B cell (primary cell): ENCODE measurements at regions not wholly inside any gene's neighbourhood (a gene's known extent, or its start where the extent isn't known, plus 50 kb on each side); places are given as distances from the start of the nearest gene placed in this dataset.

ENCODE experiments used
- ATAC-seq: fragments of 200-7000 bp; cut with Tn5 transposase; one replicate; pipeline ENCODE4 v1.10.0; 2021; ENCODE audit warnings: low read depth, mild to moderate bottlenecking, moderate number of reproducible peaks, moderate library complexity
- CTCF ChIA-PET: fragments of 350-600 bp; sonication (Branson Sonifier 250); formaldehyde crosslinking; loops from one replicate; lab custom pipeline; 2021; ENCODE audit warnings: antibody characterized with exemption, inconsistent platforms; lab: Charles Lee
- POLR2A ChIA-PET: fragments of 350-600 bp; sonication (Branson Sonifier 250); formaldehyde crosslinking; loops from one replicate; lab custom pipeline; 2021; ENCODE audit warnings: antibody characterized with exemption; lab: Charles Lee
- DNase-seq: peaks from one replicate; pipeline ENCODE4 v3.0.0; 2013
- H2AFZ ChIP-seq: 2 replicates; pipeline ENCODE4 v1.6.1; 2012; ENCODE audit warnings: mild to moderate bottlenecking, low read depth, low read length; ENCODE audit not compliant: insufficient read depth, poor library complexity, severe bottlenecking
- H3K27ac ChIP-seq, 2 donors: 1 replicate in 1 of 2; 2 replicates in 1 of 2; pipeline ENCODE4 v1.5.1; 2012 to 2013; ENCODE audit warnings: low read length in 2 of 2, mild to moderate bottlenecking in 2 of 2, moderate library complexity in 1 of 2
- H3K27me3 ChIP-seq, 4 experiments: fragments of 200-600 bp in 1 of 4; sonication (generic) in 1 of 4; replicated peaks in 1 of 4; 1 replicate in 2 of 4; 2 replicates in 2 of 4; pipeline versions ENCODE4 v1.6.1 to v1.7.0; 2013 to 2016; ENCODE audit warnings: low read length in 3 of 4, mild to moderate bottlenecking in 2 of 4, mixed read lengths in 1 of 4, moderate library complexity in 1 of 4; ENCODE audit not compliant: insufficient read depth in 4 of 4, control insufficient read depth in 3 of 4; ENCODE audit errors: control extremely low read depth in 1 of 4
- H3K36me3 ChIP-seq, 2 experiments: replicated peaks in 1 of 2; 1 replicate in 1 of 2; 2 replicates in 1 of 2; pipeline versions ENCODE4 v1.6.1 to v1.7.1; 2013; ENCODE audit warnings: low read length in 1 of 2; ENCODE audit not compliant: insufficient read depth in 2 of 2, control insufficient read depth in 1 of 2; ENCODE audit errors: control extremely low read depth in 1 of 2, extremely low read depth in 1 of 2
- H3K4me1 ChIP-seq, 2 donors: fragments of 200-600 bp in 1 of 2; sonication (generic) in 1 of 2; 1 replicate in 1 of 2; 2 replicates in 1 of 2; pipeline versions ENCODE4 v1.5.1 to v1.6.1; 2013 to 2017; ENCODE audit warnings: low read length in 2 of 2; ENCODE audit not compliant: control insufficient read depth in 2 of 2, insufficient read depth in 2 of 2
- H3K4me2 ChIP-seq: replicated peaks from 2 replicates; pipeline ENCODE3; 2012; ENCODE audit warnings: mild to moderate bottlenecking, low read depth, low read length; ENCODE audit not compliant: poor library complexity, severe bottlenecking
- H3K4me3 ChIP-seq, 5 experiments: fragments of 200-600 bp in 1 of 5; sonication (generic) in 1 of 5; 1 replicate in 3 of 5; 2 replicates in 2 of 5; pipeline versions ENCODE4 v1.5.1 to v1.7.0; 2011 to 2016; ENCODE audit warnings: low read length in 4 of 5, mild to moderate bottlenecking in 4 of 5, low read depth in 2 of 5, control low read depth in 1 of 5, moderate library complexity in 1 of 5; ENCODE audit not compliant: insufficient read depth in 1 of 5; ENCODE audit errors: control extremely low read depth in 1 of 5, extremely low read depth in 1 of 5
- H3K79me2 ChIP-seq: fragments of 200-600 bp; sonication (generic); one replicate; pipeline ENCODE4 v1.6.0; 2016; ENCODE audit warnings: low read length; ENCODE audit not compliant: control insufficient read depth, insufficient read depth
- H3K9ac ChIP-seq: fragments of 200-600 bp; sonication (generic); 2 replicates; pipeline ENCODE4 v1.6.1; 2017; ENCODE audit warnings: mild to moderate bottlenecking, low read length, moderate library complexity
- H3K9me3 ChIP-seq, 3 donors: one replicate each; pipeline versions ENCODE4 v1.6.1 to v1.7.1; 2013; ENCODE audit warnings: low read length in 2 of 3; ENCODE audit not compliant: control insufficient read depth in 2 of 3, insufficient read depth in 1 of 3; ENCODE audit errors: control extremely low read depth in 1 of 3
- H4K20me1 ChIP-seq: 2 replicates; pipeline ENCODE4 v1.6.0; 2012; ENCODE audit warnings: mild to moderate bottlenecking, low read length; ENCODE audit not compliant: insufficient read depth, control insufficient read depth, poor library complexity, severe bottlenecking
- H3K27ac Mint-ChIP-seq: one replicate; pipeline ENCODE4 v1.8.0; 2021; ENCODE audit warnings: mixed read lengths
- H3K27me3 Mint-ChIP-seq: one replicate; pipeline ENCODE4 v1.8.0; 2021; ENCODE audit warnings: mixed read lengths
- H3K4me1 Mint-ChIP-seq: one replicate; pipeline ENCODE4 v1.8.0; 2021; ENCODE audit warnings: mixed read lengths
- H3K4me3 Mint-ChIP-seq: one replicate; pipeline ENCODE4 v1.8.0; 2021; ENCODE audit warnings: mixed read lengths
- H3K9me3 Mint-ChIP-seq: one replicate; pipeline ENCODE4 v1.8.0; 2022; ENCODE audit warnings: mixed read lengths; ENCODE audit not compliant: insufficient read depth
- CTCF ChIP-seq: fragments of 200-600 bp; IDR thresholded peaks from one replicate; pipeline ENCODE4 v1.8.0; 2022; ENCODE audit warnings: antibody characterized with exemption, mild to moderate bottlenecking
- EZH2 ChIP-seq: IDR thresholded peaks from 2 replicates; pipeline ENCODE4 v1.6.1; 2012; ENCODE audit warnings: borderline replicate concordance, low read depth, mild to moderate bottlenecking, moderate library complexity, low read length; ENCODE audit not compliant: insufficient read depth, poor library complexity, severe bottlenecking
- WGBS: methylation state at CpG from one replicate; pipeline ENCODE4 v1.1.5; 2013; ENCODE audit warnings: missing lambda C conversion rate; ENCODE audit not compliant: insufficient coverage; 5-methylcytosine and 5-hydroxymethylcytosine counted together
- intact Hi-C: fragments of 100-400 bp; cut with micrococcal nuclease; formaldehyde crosslinking; loops from one replicate; pipeline ENCODE4 v1.10.0; 2022

- Mint-ChIP-seq H3K9me3 (no peaks in the 10 kb centered on the region), H3K27ac (no peak overlapping the region)
- POLR2A ChIA-PET, result no interaction called here
Observed at GRCh38 chr12:94900496-94900895, 103.0 kb downstream of the NDUFA12 start.

GRCh38 chr12:94898388-94898787 lies 105.1 kb downstream of the NDUFA12 start:
- no peaks in the 10 kb centered on the region for H3K79me2 ChIP-seq
- H3K27ac Mint-ChIP-seq, result no peak overlapping the region
- no peaks in the 10 kb centered on the region for H3K9me3 ChIP-seq
- H3K4me1 Mint-ChIP-seq, result peaks cover 4% of the 10 kb centered on the region
- H3K4me1 ChIP-seq, result no peaks in the 10 kb centered on the region
- TF ChIP-seq CTCF (no peak), EZH2 (no peak)
- H3K27me3 ChIP-seq, result peaks cover 0 to 2% (median 0%) of the 10 kb centered on the region in 4 experiments
- H3K36me3 ChIP-seq, result no peaks in the 10 kb centered on the region
- no peak overlapping the region for H3K4me2 ChIP-seq
- H4K20me1 ChIP-seq, result no peaks in the 10 kb centered on the region
- H3K27ac ChIP-seq, result no peak overlapping the region
- POLR2A ChIA-PET, result no interaction called here
- H3K27me3 Mint-ChIP-seq, result no peaks in the 10 kb centered on the region
- WGBS, result no CpG with 5 or more reads among the region's 1 CpG
- H3K4me3 Mint-ChIP-seq, result no peak overlapping the region
- no peak overlapping the region for H3K4me3 ChIP-seq
- H3K9ac ChIP-seq, result no peak overlapping the region
- CTCF ChIA-PET, result no interaction called here
- H3K9me3 Mint-ChIP-seq, result no peaks in the 10 kb centered on the region
- DNase-seq (no peak), ATAC-seq (no peak)
- H2AFZ ChIP-seq, result no peak overlapping the region
- intact Hi-C loops, result no loop called here

More at GRCh38 chr12:94900496-94900895, 103.0 kb downstream of the NDUFA12 start:
- no peaks in the 10 kb centered on the region for H3K36me3 ChIP-seq
- ATAC-seq (no peak), DNase-seq (no peak)
- H3K9ac ChIP-seq, result no peak overlapping the region
- H3K27ac ChIP-seq, result no peak overlapping the region
- no peak for TF ChIP-seq CTCF
- no peak for TF ChIP-seq EZH2
- Mint-ChIP-seq H3K4me3 (no peak overlapping the region), H3K27me3 (no peaks in the 10 kb centered on the region), H3K4me1 (peaks cover 4% of the 10 kb centered on the region)
- no peak overlapping the region for H2AFZ ChIP-seq
- no peaks in the 10 kb centered on the region for H4K20me1 ChIP-seq
- CTCF ChIA-PET, result no interaction called here
- peaks cover 0 to 1% (median under 1%) of the 10 kb centered on the region in 3 donors for H3K9me3 ChIP-seq
- peaks cover 0 to 2% (median 0%) of the 10 kb centered on the region in 4 experiments for H3K27me3 ChIP-seq
- intact Hi-C loops, result no loop called here
- no peak overlapping the region for H3K4me3 ChIP-seq
- H3K79me2 ChIP-seq, result no peaks in the 10 kb centered on the region
- H3K4me1 ChIP-seq, result no peaks in the 10 kb centered on the region
- H3K4me2 ChIP-seq, result no peak overlapping the region
- WGBS, result 100% methylated on average over 1 of the region's 2 CpGs
